ENCODE measurements at regions not wholly inside any gene's neighbourhood (a gene's known extent, or its start where the extent isn't known, plus 50 kb on each side); places are given as distances from the start of the nearest gene placed in this dataset.

- no peak for TF ChIP-seq CTCF (IDR thresholded peaks at IDR 0.05; ENCODE audit: borderline replicate concordance, insufficient read depth, low read depth, low read length)
- H3K4me3 ChIP-seq (ENCODE audit: low read depth, low read length) = no peak overlapping the region
Observed at GRCh38 chr4:127081041-127081440, 551.7 kb upstream of the INTU start.

GRCh38 chr4:127082986-127083385, 549.8 kb upstream of the INTU start:
- no peak for TF ChIP-seq CTCF (IDR thresholded peaks at IDR 0.05; ENCODE audit: borderline replicate concordance, insufficient read depth, low read depth, low read length)
- H3K4me3 ChIP-seq (ENCODE audit: low read depth, low read length) = no peak overlapping the region

- TF ChIP-seq CTCF (IDR thresholded peaks at IDR 0.05; ENCODE audit: borderline replicate concordance, insufficient read depth, low read depth, low read length) = no peak
- no peak overlapping the region for H3K4me3 ChIP-seq (ENCODE audit: low read depth, low read length)
Observed at GRCh38 chr4:127084666-127085065, 548.1 kb upstream of the INTU start.

GRCh38 chr4:127097061-127097460, 535.7 kb upstream of the INTU start:
- no peak for TF ChIP-seq CTCF (IDR thresholded peaks at IDR 0.05; ENCODE audit: borderline replicate concordance, insufficient read depth, low read depth, low read length)
- no peak overlapping the region for H3K4me3 ChIP-seq (ENCODE audit: low read depth, low read length)

GRCh38 chr4:127102361-127102760, 530.4 kb upstream of the INTU start:
- H3K4me3 ChIP-seq (ENCODE audit: low read depth, low read length) = no peak overlapping the region
- no peak for TF ChIP-seq CTCF (IDR thresholded peaks at IDR 0.05; ENCODE audit: borderline replicate concordance, insufficient read depth, low read depth, low read length)

- no peak for TF ChIP-seq CTCF (IDR thresholded peaks at IDR 0.05; ENCODE audit: borderline replicate concordance, insufficient read depth, low read depth, low read length)
- H3K4me3 ChIP-seq (ENCODE audit: low read depth, low read length) = no peak overlapping the region
Observed at GRCh38 chr4:127103681-127104115, 529.1 kb upstream of the INTU start.

GRCh38 chr4:127113844-127114362, 518.9 kb upstream of the INTU start:
- no peak overlapping the region for H3K4me3 ChIP-seq (ENCODE audit: low read depth, low read length)
- TF ChIP-seq CTCF (IDR thresholded peaks at IDR 0.05; ENCODE audit: borderline replicate concordance, insufficient read depth, low read depth, low read length) = no peak

Data from GM12875 (cell line).